MG63 (cell line): ENCODE measurements at regions not wholly inside any gene's neighbourhood (a gene's known extent, or its start where the extent isn't known, plus 50 kb on each side); places are given as distances from the start of the nearest gene placed in this dataset.
"Not testable (repeated sequence)": the region's sequence is repeated elsewhere in the genome, so short reads cannot be mapped to it uniquely, and the experiment has no call there.

ENCODE experiments used
- DNase-seq: peaks from one replicate; pipeline ENCODE4 v3.0.0-alpha.2; 2020
- H3K27me3 ChIP-seq: fragments of 250-450 bp; sonication (Bioruptor Pico); 2 replicates; pipeline ENCODE4 v1.5.1; 2020; ENCODE audit warnings: mild to moderate bottlenecking, moderate library complexity
- H3K36me3 ChIP-seq: fragments of 250-450 bp; sonication (Bioruptor Pico); 2 replicates; pipeline ENCODE4 v1.5.1; 2020; ENCODE audit warnings: mild to moderate bottlenecking, moderate library complexity
- H3K4me3 ChIP-seq: fragments of 250-450 bp; sonication (Bioruptor Pico); 2 replicates; pipeline ENCODE4 v1.5.1; 2020; ENCODE audit warnings: mild to moderate bottlenecking, moderate library complexity
- H3K9me3 ChIP-seq: fragments of 250-450 bp; sonication (Bioruptor Pico); 2 replicates; pipeline ENCODE4 v1.5.1; 2020; ENCODE audit warnings: mild to moderate bottlenecking, moderate library complexity

DNA sequence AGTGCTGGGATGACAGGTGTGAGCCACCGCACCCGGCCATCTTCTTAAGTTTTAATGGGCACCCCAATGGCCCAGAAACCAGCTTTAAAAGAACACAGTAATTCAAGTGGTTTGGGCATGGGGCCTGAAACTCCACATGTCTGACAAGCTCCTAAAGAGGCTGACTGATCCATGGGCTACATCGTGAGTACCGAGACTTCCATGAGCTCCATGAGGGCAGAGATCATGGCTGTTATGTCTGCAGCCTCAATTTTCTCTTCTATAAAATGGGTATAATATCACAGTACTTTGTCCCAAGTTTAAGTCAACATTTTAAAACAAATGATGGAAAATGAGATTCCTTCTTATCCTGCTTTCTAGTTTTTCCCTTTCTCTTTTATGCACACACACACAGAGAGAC is 397.6 kb upstream of the MAF start:
- H3K9me3 ChIP-seq: no peaks in the 10 kb centered on the region
- no peak overlapping the region for H3K4me3 ChIP-seq
- no peaks in the 10 kb centered on the region for H3K36me3 ChIP-seq
- DNase-seq: no peak
- no peaks in the 10 kb centered on the region for H3K27me3 ChIP-seq

DNA sequence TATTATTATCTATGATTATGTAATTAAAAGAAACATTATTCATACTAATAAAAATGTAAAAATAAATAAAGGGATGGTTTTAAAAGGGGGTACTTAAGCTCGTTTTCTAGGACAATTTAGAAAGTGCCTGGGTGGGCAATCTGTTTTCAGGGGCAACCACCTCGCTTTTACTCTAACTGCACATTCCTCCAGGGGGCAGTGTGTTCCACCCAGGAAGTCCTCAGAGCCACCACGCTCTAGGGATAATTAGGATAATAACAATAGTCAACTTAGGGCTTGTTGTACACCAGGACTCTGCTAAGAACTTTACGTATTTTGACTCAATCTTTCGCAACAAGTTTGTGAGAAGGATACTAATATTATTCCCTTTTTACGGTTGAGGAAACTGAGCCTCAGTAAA is 396.7 kb upstream of the MAF start:
- no peaks in the 10 kb centered on the region for H3K27me3 ChIP-seq
- no peaks in the 10 kb centered on the region for H3K36me3 ChIP-seq
- H3K4me3 ChIP-seq: no peak overlapping the region
- no peak for DNase-seq
- H3K9me3 ChIP-seq: no peaks in the 10 kb centered on the region

DNA sequence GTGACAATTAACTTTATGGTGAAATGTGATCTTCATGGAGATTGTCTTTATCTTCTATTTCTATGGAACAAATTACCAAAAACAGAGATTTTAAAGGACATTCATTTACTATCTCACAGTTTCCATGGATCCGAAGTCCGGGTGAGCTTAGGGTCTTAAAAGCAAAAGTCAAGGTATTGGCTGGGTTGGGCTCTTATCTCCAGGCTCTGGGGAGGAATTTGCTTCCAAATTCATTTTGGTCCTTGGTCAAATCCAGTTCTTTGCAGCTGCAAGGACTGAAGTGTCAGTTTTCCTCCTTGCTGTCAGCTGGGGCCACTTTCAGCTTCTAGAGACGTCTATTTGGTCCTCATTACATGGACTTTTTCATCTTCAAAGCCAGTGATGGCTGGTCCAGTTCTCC is 395.8 kb upstream of the MAF start:
- H3K9me3 ChIP-seq: no peaks in the 10 kb centered on the region
- no peak overlapping the region for H3K4me3 ChIP-seq
- no peaks in the 10 kb centered on the region for H3K27me3 ChIP-seq
- no peak for DNase-seq
- H3K36me3 ChIP-seq: no peaks in the 10 kb centered on the region

DNA sequence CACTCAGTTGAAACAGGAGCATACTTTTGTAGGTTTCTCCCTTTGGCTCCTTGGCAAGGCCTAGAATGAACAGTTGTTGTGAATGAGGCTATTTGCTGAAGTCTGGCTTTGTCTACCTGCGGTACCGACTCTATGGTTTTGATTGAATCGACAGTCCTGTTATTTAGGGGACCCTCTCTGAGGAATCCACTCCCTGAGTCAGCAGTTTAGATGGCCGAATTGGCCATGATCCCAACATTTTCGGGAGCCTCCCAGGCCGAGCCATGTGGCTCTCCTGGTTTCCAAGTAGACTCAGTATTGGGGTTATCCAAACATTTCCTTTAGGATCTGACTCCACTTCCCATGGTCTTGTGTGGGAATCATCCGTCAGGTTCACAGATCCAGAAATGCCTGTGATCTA is 394.8 kb upstream of the MAF start:
- Histone ChIP-seq H3K4me3 (no peak overlapping the region), H3K9me3 (no peaks in the 10 kb centered on the region), H3K27me3 (no peaks in the 10 kb centered on the region), H3K36me3 (no peaks in the 10 kb centered on the region)
- no peak for DNase-seq

DNA sequence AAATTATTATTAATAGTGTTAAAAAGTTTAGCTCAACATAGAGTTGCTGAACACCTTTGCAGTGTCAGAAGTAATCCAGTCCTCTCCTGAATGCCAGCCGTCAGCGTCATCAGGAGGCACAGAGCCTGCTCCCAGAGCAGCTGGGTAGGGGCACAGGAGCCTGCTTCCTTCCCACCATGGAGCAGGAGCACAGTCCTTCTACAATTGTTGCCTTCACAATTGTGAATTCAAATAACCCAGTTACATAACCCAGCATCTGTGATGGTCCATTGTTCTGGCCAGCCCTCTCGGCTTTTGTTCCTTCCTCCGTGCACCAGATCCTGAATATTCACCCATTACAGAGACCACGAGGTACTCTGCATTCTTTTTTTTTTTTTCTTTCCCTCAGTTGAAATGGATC is 393.9 kb upstream of the MAF start:
- Histone ChIP-seq H3K27me3 (no peaks in the 10 kb centered on the region), H3K4me3 (no peak overlapping the region), H3K9me3 (no peaks in the 10 kb centered on the region), H3K36me3 (no peaks in the 10 kb centered on the region)
- no peak for DNase-seq

DNA sequence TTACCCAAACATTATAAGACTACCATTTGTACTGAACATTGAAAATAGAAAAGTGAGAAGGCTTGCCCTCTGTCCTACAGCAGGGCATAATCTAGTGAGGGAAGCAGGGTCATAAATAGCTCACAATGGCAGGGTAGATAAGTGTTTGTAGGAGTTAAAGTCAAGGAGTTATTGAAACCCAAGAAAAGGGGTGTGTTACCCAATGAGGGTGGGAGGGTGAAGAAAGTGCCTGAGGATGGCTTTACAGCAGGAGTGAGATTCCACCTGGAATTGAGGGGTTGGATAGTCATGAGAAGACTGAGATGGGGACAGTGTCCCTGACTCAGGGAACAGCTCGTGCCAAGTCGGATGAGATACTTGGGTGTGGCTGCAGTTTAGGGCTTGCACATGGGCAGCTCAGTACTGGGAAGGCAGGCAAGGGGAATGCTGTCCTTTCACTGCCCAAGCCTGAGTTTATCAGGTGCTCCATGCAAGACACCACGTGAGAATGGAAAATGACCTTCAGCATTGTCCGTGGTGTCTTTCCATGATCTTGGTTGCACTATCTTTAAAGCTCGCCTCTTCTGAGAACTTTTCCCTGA is 393.2 kb upstream of the MAF start:
- no peaks in the 10 kb centered on the region for H3K36me3 ChIP-seq
- H3K9me3 ChIP-seq: no peaks in the 10 kb centered on the region
- DNase-seq: no peak
- no peak overlapping the region for H3K4me3 ChIP-seq
- H3K27me3 ChIP-seq: no peaks in the 10 kb centered on the region

DNA sequence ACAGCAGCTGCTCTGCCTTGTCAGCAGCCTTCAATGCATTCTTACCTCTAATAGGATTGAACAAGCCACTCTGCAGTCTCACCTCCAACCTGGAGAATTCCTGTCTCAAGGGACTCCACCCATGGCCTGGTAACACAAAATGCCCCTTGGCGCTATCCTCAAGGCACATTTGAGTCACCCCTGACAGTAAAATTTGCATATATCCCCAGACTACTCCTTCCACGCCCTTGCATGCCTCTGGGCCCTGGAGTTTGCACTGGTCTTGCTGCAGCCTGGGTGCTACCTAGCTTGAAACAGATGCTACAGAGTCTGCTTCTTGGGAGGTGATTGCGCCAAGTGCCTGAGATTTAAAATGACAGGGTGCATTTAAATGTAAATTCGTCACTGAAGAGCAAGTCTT is 391.4 kb upstream of the MAF start:
- Histone ChIP-seq H3K9me3 (no peaks in the 10 kb centered on the region), H3K27me3 (no peaks in the 10 kb centered on the region), H3K4me3 (no peak overlapping the region), H3K36me3 (no peaks in the 10 kb centered on the region)
- DNase-seq: no peak

DNA sequence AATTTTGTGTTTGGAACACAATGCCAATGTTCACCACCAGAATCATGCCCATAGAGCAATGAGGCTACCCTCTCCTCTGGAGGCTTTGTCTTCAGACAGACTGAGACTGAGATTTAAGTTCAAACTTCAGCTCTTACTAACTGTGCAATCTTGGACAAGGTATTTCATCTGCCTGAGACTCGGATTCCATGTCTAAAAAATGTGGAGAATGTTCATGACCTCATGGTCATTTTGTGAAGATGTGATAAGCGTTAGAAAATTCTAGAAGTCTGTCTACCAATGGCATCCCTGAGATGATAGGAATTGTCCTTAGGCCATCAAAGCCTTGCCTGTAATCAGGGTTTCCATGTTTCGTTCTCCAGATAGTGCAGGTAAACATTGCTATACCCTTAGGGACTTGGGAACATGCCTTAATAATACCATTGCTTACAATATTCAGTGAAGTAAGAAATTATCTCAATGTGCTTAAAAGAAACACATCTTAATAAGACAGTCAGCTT is 388.2 kb upstream of the MAF start:
- no peak for DNase-seq
- no peak overlapping the region for H3K4me3 ChIP-seq
- no peaks in the 10 kb centered on the region for H3K36me3 ChIP-seq
- H3K27me3 ChIP-seq: no peaks in the 10 kb centered on the region
- H3K9me3 ChIP-seq: no peaks in the 10 kb centered on the region

DNA sequence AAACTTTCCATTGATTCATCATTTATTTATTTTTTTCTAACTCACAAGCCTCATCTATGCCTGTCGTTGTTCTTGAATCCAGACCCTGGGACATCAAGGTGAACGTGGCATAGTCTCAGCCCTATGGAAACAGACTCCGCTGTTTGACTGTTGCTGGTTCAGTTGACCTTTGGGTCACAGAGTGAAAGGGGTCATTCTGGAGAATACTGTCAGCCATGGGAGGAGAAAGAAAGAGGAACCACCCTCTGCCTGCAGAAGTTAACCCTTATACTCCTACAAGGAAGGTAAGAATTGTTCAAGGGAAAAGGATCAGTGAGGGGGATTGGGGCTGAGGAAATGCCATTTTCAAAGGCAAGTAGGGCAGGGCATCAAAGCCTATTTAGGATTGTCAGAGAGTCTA is 387.6 kb upstream of the MAF start:
- no peaks in the 10 kb centered on the region for H3K36me3 ChIP-seq
- DNase-seq: no peak
- no peak overlapping the region for H3K4me3 ChIP-seq
- no peaks in the 10 kb centered on the region for H3K27me3 ChIP-seq
- no peaks in the 10 kb centered on the region for H3K9me3 ChIP-seq

DNA sequence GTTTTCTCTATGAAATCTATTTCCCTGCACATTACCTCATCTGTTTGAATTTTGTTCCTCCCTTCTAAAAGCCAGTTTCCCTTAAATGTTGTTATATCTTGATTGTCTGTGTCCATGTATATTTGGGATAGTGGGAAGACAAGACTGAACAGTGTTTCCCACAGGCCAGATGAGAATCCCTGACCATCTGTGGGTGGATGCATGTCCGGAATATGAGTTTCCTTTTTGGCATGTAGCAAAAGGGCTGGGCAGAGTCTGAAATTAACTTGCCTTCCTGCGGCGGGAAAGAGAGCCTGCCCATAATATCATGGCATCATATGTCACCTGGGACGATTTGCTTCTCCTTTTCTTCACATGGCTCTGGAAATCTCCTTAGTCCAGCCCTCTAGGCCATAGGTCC is 385.8 kb upstream of the MAF start:
- Histone ChIP-seq H3K36me3 (no peaks in the 10 kb centered on the region), H3K27me3 (no peaks in the 10 kb centered on the region), H3K9me3 (no peaks in the 10 kb centered on the region), H3K4me3 (no peak overlapping the region)
- DNase-seq: no peak

DNA sequence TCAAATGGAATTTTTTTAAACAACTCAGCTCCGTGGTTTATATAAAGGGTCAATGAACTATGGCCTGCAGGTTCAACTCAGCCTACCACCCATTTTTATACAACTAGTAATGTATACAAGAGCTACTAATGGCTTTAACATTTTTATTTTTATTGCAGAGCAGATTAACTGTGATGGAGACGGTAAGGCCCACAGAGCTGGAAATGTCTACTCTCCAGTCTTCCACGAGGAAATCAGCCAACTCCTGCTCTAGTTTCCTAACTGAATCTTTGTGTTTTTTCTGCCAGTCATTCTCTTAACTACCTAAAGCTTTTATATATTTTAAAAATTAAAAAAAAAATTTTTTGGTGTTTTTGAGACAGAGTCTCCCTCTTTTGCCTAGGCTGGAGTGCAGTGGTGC is 385.1 kb upstream of the MAF start:
- Histone ChIP-seq H3K9me3 (no peaks in the 10 kb centered on the region), H3K36me3 (no peaks in the 10 kb centered on the region)

DNA sequence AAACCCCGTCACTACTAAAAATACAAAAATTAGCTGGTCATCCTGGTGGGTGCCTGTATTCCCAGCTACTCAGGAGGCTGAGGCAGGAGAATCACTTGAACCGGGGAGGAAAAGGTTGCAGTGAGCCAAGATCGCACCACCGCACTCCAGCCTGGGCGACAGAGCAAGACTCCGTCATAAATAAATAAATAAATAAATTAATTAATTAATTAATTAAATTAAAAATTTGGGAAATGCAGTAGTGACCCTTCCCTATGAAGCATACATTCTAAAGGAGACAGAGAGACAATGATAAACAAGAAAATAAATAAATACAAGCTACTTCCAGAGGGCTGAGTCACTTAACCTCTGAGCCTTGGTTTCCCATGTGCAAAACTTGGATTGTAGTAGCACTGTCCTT is 383.6 kb upstream of the MAF start:
- H3K36me3 ChIP-seq: not testable (repeated sequence)

More for the DNA sequence above, 385.1 kb upstream of the MAF start:
- Histone ChIP-seq H3K4me3 (no peak overlapping the region), H3K27me3 (no peaks in the 10 kb centered on the region)
- no peak for DNase-seq

DNA sequence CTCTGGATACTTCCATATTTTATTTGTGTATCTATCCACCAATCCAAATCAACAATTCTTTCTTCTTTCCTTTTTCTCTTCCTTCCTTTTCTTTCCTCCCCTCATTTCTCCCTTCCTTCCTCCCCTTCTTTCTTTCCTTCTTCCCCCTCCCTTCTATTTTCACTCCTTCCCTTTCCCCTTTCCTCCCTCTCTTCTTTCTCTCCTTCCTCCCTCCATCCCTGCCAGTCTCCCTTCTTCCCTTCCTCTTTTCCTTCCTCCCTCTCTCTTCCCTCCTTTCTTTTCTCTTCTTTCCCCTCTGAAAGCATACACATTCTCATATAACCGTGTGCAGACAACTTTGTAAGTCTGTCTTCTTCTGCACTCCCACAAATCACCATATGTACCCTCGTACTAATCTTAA is 382.3 kb upstream of the MAF start:
- no peaks in the 10 kb centered on the region for H3K9me3 ChIP-seq
- H3K27me3 ChIP-seq: no peaks in the 10 kb centered on the region
- no peak overlapping the region for H3K4me3 ChIP-seq
- H3K36me3 ChIP-seq: no peaks in the 10 kb centered on the region
- no peak for DNase-seq

More for the DNA sequence above, 383.6 kb upstream of the MAF start:
- not testable (repeated sequence) for H3K27me3 ChIP-seq, DNase-seq, H3K9me3 ChIP-seq, H3K4me3 ChIP-seq

DNA sequence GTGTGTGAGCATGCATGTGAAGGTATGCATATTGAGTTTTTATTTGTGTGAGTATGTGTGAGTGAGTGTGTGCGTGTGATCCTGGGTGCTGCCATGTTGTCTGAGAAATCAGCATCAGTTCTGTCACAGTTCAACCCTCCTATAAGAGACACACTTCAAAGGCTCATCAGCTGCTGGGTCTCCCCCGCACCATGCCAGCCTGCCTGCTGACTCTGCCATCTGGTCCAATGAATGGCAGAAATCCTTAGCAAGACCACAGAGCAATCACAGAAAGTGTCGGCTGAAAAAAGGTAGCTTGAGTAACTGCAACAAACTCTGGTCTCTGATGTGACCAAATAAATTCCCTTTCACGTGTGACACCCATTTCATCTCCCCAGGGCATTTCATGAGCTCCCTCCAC is 381.8 kb upstream of the MAF start:
- H3K4me3 ChIP-seq: no peak overlapping the region
- H3K9me3 ChIP-seq: no peaks in the 10 kb centered on the region
- H3K36me3 ChIP-seq: no peaks in the 10 kb centered on the region
- DNase-seq: no peak
- H3K27me3 ChIP-seq: no peaks in the 10 kb centered on the region

DNA sequence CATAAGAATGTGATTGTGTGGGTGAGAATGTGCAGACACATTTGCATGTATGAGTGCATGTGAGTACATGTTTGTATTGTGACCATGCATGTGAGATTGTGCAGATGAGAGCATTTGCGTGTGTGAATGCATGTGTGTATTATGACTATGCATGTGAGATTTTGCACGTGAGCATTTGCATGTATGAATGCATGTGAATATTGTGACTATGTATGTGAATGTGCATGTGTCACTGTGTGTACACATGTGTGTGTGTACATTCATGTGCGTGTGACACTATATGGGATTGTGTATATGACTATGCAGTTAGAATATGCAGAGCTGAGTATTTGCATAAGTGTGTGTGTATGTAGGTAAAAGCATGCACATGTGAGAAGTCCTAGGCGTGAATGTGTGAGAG is 381.3 kb upstream of the MAF start:
- no peak overlapping the region for H3K4me3 ChIP-seq
- no peaks in the 10 kb centered on the region for H3K27me3 ChIP-seq

DNA sequence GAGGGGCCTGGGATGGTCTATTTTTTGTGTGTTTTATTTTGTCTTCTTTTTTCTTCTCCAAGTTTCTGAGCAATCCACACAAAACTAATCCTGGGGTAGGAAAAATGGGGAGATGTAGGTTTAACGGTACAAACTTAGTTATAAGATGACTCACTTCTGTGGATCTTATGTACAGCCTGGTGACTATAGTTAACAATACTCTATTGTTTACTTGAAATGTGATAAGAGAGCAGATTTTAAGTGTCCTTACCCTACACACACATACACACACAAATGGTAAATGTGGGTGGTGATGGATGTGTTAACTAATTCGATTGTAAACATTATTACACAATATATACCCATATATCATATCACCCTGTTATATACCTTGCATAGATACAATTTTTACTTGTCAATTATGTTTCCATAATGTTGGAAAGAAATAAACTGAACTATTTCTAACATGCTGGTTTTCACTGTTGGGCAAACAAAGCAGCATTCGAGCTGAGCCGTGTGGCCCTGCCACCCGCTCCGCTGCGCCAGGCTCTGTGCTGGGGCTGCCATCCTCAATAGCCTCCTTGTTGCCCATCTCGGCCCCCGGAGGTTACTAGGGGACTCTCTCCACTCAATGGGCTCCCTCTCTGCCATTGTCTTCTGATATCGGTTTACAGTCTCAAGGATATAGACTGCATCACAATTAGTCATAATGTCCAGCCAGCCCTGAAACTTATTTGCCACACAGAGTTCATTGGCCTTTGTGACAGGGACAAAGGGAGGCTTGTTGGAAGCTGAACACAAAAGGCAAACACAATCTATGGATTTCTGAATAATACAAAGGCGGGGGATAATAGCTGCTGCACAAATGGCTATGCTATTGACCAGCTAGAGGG is 380.3 kb upstream of the MAF start:
- Histone ChIP-seq H3K27me3 (no peaks in the 10 kb centered on the region), H3K4me3 (no peak overlapping the region), H3K9me3 (no peaks in the 10 kb centered on the region), H3K36me3 (no peaks in the 10 kb centered on the region)
- DNase-seq: no peak

More for the DNA sequence above, 381.3 kb upstream of the MAF start:
- no peak for DNase-seq
- Histone ChIP-seq H3K36me3 (no peaks in the 10 kb centered on the region), H3K9me3 (no peaks in the 10 kb centered on the region)

DNA sequence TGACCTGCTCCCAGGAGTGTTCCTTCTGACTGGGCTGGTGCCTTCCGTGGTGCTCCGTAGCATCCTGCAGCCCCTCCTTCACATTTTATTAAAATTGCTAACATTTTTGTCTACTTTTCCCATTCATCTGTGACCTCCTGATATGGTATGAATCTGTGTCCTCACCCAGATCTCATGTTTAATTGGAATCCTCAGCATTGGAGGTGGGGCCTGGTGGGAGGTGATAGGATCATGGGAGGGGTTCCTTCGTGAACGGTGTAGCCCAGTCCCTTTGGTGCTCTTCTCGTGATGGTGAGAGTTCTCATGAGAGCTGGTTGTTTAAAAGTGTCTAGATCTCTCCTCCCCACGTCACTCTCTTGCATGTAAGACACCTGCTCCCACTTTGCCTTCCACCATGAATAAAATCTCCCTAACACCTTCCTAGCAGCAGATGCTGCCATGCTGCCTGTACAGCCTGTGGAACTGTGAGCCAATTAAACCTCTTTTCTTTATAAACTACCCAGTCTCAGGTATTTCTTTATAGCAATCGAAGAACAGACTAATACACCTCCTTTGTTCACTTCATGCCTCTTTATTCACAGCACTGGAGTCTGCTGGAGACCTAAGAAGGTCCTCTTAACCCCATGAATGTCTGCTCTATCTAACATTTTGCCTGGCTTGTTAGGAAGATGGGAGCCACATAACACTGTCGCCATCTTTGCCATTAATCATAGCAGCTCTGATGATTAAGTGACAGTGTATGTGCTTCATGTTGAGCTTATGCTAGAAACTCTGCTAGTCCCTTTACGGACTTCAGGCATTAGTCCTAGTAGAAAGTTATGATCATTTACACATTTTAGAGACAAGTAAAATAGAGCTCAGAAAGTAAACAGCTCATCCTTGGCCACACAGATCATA is 377.7 kb upstream of the MAF start:
- no peaks in the 10 kb centered on the region for H3K9me3 ChIP-seq
- H3K27me3 ChIP-seq: no peaks in the 10 kb centered on the region
- no peaks in the 10 kb centered on the region for H3K36me3 ChIP-seq
- no peak for DNase-seq
- H3K4me3 ChIP-seq: no peak overlapping the region
